HCEC 1CT (cell line): ENCODE measurements at regions not wholly inside any gene's neighbourhood (a gene's known extent, or its start where the extent isn't known, plus 50 kb on each side); places are given as distances from the start of the nearest gene placed in this dataset.

Experiments used
- DNase-seq: peaks from one replicate; pipeline ENCODE4 v3.0.0-alpha.2; 2017

- DNase-seq: no peak
Measured at GRCh38 chr2:23123686-23124085, 261.3 kb upstream of the KLHL29 start.

GRCh38 chr2:23124214-23124750, 260.7 kb upstream of the KLHL29 start:
- no peak for DNase-seq

- no peak for DNase-seq
Measured at GRCh38 chr2:23127465-23127864, 257.5 kb upstream of the KLHL29 start.

- DNase-seq: no peak
Measured at GRCh38 chr2:23128684-23129292, 256.2 kb upstream of the KLHL29 start.

GRCh38 chr2:23131066-23131575, 253.9 kb upstream of the KLHL29 start:
- DNase-seq: no peak

GRCh38 chr2:23132000-23132399, 253.0 kb upstream of the KLHL29 start:
- DNase-seq: no peak

- DNase-seq: no peak
Measured at GRCh38 chr2:23132823-23133595, 252.0 kb upstream of the KLHL29 start.

GRCh38 chr2:23134726-23135125, 250.3 kb upstream of the KLHL29 start:
- DNase-seq: no peak

GRCh38 chr2:23135481-23136100, 249.4 kb upstream of the KLHL29 start:
- no peak for DNase-seq

- no peak for DNase-seq
Measured at GRCh38 chr2:23137166-23137565, 247.8 kb upstream of the KLHL29 start.

- no peak for DNase-seq
Measured at GRCh38 chr2:23138701-23139100, 246.3 kb upstream of the KLHL29 start.

- no peak for DNase-seq
Measured at GRCh38 chr2:23145460-23145859, 239.5 kb upstream of the KLHL29 start.

GRCh38 chr2:23146011-23146410, 239.0 kb upstream of the KLHL29 start:
- DNase-seq: no peak

GRCh38 chr2:23148342-23148741, 236.6 kb upstream of the KLHL29 start:
- DNase-seq: no peak

GRCh38 chr2:23149777-23150176, 235.2 kb upstream of the KLHL29 start:
- DNase-seq: no peak

GRCh38 chr2:23153484-23153883, 231.5 kb upstream of the KLHL29 start:
- no peak for DNase-seq

- no peak for DNase-seq
Measured at GRCh38 chr2:23155022-23155421, 230.0 kb upstream of the KLHL29 start.

GRCh38 chr2:23157812-23158211, 227.2 kb upstream of the KLHL29 start:
- no peak for DNase-seq

GRCh38 chr2:23158306-23158705, 226.7 kb upstream of the KLHL29 start:
- DNase-seq: no peak

GRCh38 chr2:23159746-23160405, 225.1 kb upstream of the KLHL29 start:
- DNase-seq: no peak

- DNase-seq: no peak
Measured at GRCh38 chr2:23164173-23164572, 220.8 kb upstream of the KLHL29 start.

- no peak for DNase-seq
Measured at GRCh38 chr2:23169896-23170295, 215.1 kb upstream of the KLHL29 start.

- no peak for DNase-seq
Measured at GRCh38 chr2:23171108-23171507, 213.9 kb upstream of the KLHL29 start.
